HG03060 (cell line): ENCODE measurements at regions not wholly inside any gene's neighbourhood (a gene's known extent, or its start where the extent isn't known, plus 50 kb on each side); places are given as distances from the start of the nearest gene placed in this dataset.
"Not testable (repeated sequence)": the region's sequence is repeated elsewhere in the genome, so short reads cannot be mapped to it uniquely, and the experiment has no call there.

ENCODE experiments used
- ATAC-seq: cut with Tn5 transposase; IDR thresholded peaks from one replicate; pipeline ENCODE4 v1.9.1; 2021; ENCODE audit warnings: low read depth, moderate number of reproducible peaks; ENCODE audit not compliant: unreplicated experiment

GRCh38 chr17:20934288-20934687, 108.5 kb downstream of the USP22 start:
- ATAC-seq = no peak

GRCh38 chr17:20935740-20936139, 107.1 kb downstream of the USP22 start:
- no peak for ATAC-seq

- ATAC-seq = no peak
Measured at GRCh38 chr17:20938244-20938643, 104.6 kb downstream of the USP22 start.

GRCh38 chr17:20938988-20939615, 103.7 kb downstream of the USP22 start:
- no peak for ATAC-seq

- ATAC-seq = no peak
Measured at GRCh38 chr17:20941872-20942271, 100.9 kb downstream of the USP22 start.

GRCh38 chr17:20944014-20944865, 98.6 kb downstream of the USP22 start:
- ATAC-seq = no peak

- not testable (repeated sequence) for ATAC-seq
Measured at GRCh38 chr17:20947708-20948107, 95.1 kb downstream of the USP22 start.

GRCh38 chr17:20948984-20949777, 93.6 kb downstream of the USP22 start:
- ATAC-seq = no peak
